NCI-H2107 treated with DMSO at 0.1 percent for 48 hours (cell line): ENCODE measurements at regions not wholly inside any gene's neighbourhood (a gene's known extent, or its start where the extent isn't known, plus 50 kb on each side); places are given as distances from the start of the nearest gene placed in this dataset.
"Not testable (repeated sequence)": the region's sequence is repeated elsewhere in the genome, so short reads cannot be mapped to it uniquely, and the experiment has no call there.

ENCODE experiments used
- DNase-seq: peaks from one replicate; lab custom pipeline; 2025; ENCODE audit not compliant: unreplicated experiment; lab: John Stamatoyannopoulos, UW

DNA sequence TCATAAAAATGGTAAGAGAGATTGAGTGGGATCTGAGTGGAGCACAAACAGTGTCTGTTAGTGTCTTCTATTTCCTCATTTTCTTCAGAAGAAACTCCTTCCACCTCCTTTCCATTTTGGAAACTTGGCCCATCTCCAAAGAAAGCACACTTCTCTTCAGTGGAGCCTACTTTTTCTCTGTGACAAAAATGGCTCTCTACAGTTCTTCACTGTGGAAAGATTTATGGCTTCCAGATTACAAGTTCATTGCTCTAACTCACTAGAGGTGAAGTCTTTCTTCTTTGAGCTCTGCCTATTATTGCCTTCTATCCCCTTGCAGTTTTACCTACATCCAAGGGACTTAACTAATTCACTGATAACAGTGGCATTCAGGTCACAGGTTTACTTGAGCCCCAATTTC is 325.8 kb downstream of the ANTXR2 start:
- no peak for DNase-seq

DNA sequence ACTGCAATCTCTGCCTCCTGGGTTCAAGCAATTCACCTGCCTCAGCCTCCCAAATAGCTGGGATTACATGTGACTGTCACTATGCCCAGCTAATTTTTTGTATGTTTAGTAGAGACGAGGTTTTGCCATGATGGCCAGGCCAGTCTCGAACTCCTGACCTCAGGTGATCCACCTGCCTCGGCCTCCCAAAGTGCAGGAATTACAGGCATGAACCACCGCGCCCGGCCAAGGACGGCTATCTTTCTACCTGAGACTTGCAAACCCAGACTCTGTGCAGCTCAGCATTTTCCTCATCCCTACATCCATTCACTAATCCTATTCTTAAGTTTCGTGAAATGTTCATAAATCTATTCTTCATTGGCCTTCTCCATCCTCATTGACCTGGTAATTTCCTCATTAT is 330.0 kb downstream of the ANTXR2 start:
- no peak for DNase-seq

DNA sequence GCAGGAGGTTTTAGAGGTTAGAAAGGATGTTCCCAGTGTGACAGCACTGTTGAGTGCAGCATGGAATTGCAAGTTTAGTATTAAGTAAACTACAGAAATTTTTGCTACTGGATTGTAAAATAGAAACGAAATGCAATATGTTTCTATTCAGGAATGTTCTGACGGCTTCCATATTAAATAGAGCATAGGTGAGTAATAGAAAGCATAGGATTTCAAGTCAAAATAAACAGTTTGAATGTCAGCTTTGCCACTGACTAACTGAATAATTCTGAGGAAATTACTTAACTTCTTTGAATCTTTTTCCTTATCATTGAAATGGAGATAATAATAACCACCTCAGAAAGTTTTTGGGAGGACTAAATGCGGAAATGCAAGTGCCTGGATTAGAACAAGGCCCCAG is 331.9 kb upstream of the GK2 start:
- no peak for DNase-seq

DNA sequence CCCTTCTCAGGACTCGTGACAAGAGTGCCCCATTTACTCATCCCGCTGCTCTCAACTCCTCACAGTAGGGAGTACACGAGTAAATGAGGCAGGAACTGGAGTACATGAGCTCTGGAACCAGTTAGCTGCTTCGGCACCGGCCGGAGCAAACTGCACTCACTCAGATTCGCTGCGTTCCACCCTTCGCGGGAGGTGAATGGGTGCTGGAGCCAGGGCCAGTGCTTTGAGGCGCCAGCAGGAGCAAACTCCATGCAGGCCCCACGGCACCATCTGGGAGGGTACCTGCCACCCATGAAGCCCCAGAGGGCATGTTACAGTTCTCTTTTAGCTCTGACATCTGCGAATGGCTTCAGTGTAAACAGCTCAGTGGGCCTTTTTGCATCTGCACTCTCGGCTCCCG is 315.5 kb upstream of the GK2 start:
- DNase-seq = no peak

DNA sequence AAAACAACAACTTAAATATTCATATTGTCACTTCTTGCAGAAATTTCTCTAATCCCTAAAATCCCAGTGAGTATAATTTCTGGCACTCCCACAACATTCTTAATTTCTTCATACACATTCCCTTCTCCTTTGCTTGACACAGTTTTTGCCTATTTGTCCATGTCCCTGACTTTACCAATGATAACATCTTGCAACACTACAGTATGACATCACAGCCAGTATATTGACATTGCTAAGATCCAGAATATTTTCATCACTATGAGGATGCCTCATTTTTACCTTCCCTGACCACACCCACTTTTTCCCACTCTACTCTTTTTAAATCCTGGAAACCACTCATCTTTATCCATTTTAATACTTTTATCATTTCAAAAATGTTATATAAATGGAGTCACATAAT is 292.3 kb upstream of the GK2 start:
- no peak for DNase-seq

DNA sequence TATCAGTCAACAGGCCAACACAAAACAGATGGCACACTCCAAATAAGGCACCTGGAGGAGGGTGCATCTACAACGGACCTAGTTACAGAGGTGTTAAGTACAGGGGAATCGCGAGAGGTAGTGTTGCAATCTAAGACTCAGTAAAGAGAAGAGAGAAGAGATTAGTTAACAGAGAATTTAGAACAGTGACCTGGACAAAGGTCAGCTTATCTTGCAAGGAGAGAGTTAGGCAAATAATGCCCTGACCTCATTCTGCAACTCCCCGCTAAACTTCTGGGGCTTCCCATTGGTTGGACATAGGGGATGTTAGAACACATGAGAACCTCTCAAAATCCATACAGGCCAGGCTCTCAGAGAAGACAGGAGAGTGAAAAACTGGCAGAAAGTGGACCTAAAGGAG is 289.4 kb upstream of the GK2 start:
- DNase-seq = no peak

DNA sequence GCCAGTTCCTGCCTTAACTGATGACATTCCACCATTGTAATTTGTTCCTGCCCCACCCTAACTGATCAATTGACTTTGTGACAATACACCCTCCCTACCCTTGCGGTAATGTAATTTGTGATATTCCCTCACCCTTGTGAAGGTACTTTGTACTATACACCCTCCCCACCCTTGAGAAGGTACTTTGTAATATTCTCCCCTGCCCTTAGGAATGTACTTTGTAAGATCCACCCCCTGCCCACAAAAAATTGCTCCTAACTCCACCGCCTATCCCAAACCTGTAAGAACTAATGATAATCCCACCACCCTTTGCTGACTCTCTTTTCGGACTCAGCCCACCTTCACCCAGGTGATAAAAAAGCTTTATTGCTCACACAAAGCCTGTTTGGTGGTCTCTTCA is 288.5 kb upstream of the GK2 start:
- DNase-seq = not testable (repeated sequence)

DNA sequence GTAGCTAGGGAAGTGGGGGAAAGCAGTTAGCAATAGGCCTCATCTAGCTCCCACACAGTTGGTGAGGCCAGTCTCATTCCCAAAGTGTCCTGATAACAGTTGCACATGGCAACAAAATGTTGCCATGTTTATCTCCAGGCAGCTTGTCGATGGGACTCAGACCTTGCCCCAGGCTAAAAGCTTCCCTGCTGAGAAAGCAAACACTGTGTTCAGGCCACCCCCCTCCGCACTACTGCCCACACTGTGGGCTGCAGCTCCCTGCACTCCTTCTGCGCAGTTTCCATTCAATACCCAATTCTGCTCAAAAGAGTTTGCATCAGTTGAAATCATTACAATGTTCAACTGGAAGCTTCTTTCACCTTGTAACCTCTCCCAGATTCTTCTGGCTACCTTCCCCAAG is 287.8 kb upstream of the GK2 start:
- DNase-seq = no peak

DNA sequence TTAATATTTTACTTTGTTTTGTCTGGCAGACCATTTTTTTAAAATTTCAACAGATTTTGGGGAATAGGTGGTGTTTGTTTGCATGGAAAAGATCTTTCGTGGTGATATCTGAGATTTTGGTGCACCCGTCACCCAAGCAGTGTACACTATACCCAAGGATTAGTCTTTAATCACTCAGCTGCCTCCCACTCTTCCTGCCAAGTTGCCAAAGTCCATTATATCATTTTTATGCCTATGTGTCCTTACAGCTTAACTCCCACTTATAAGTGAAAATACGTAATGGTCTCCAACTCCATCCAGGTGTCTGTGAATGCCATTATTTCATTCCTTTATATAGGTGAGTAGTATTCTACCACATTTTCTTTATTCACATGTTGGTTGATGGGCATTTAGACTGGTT is 281.7 kb upstream of the GK2 start:
- DNase-seq = no peak

DNA sequence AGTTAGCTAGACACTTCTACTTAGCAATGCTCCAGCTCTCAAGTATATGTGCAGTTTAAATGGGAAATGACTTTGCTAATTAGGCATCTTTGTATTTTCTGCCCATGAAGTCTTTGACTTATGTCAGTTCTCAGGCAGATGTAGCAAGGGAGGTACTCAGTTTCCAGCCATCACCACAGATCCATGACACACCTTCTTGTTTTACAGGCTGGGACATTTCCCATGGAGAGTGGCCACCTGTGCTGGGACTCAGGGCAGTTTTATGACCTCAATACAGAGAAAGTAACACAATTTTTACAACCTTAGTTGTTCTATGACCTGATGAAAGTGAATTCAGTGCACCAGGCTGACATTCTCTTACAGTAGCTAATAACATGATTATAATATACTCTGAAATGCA is 280.7 kb upstream of the GK2 start:
- DNase-seq = no peak

DNA sequence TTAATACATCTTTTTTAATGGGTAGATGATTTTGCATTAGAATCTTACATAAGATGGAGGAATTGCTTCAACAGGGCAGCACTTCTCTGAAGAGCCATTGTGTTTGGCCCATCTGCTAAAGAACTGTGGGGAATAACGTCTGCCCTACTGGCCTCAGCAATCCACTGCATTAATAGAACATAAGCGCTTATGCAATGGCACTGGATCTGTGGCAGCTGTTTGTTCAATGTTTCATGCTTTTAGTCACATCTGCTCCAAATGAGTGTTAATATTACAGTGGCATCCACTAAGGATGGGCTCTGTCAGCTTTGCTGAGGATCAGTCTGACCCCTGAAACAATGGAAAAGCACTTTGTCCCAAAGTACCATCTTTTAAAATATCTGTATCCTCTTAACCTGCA is 279.0 kb upstream of the GK2 start:
- no peak for DNase-seq

DNA sequence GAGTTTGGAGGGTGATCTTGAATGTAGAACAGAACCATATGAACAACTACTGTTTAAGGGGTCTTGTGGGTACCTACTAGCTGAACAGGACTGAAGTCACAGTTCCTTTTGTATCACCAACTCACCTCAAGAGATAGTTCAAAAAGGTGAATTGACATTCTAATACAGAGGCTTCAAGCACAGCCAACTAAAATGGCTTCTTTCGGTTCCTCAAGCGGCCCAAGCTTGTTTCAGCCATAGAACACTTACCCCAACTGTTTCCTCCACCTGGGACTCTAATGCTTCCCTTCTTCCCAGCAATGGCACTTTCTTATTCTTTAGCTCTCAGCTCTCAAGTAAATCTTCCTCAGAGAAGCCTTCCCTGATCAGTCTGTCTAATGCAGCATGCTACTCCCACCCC is 277.5 kb upstream of the GK2 start:
- DNase-seq = no peak

DNA sequence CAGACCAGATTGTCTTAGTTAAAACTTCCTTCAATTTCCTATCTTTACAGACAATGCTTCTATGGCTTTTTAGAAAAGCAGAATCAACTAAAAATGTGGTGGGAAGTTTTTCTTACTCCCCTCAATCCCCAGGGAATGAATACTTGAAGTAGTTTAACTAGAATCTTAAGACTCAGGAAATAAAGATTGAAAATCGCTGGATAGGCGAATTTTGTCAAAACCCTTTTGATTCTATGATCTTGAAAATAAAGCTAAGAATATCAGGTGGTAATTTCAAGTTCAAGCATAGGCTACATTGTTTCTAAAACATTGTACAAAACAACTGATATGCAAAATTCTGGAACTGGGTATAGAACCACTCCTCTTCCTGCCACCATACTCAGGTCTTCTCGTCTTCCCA is 276.5 kb upstream of the GK2 start:
- no peak for DNase-seq

DNA sequence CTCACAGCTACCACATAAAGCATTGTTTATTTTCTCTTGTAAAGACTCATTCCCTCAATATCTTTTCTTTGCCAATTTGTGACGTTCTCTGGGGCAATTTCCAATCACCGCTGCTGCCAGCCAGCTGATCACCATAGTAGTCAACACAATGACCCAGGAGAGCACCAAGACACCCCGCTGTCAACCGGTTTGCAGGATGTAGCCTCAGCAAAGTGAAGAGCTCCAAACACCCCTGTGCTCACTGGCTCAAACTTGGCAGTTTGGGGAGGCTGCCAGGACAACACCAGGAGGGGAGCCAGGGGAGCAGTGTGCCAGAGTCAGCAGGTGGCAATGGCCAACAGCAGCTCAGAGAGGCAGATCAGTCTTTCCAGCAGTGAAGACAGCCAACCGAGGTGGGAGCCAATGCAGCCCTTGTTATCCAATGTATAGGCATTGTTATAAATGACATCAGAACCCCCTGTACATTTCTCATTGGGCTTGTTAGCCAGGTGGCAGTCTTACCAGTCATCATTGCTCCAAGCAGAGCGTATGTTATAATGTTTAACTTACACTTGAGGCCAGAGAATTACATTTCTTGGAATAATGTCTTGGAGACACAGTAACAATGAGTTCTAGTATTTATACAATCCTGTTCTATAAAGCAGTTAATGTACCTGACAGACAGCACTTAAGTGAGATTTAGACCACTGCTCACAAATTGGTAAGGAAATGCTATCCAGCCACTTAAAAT is 274.9 kb upstream of the GK2 start:
- no peak for DNase-seq

DNA sequence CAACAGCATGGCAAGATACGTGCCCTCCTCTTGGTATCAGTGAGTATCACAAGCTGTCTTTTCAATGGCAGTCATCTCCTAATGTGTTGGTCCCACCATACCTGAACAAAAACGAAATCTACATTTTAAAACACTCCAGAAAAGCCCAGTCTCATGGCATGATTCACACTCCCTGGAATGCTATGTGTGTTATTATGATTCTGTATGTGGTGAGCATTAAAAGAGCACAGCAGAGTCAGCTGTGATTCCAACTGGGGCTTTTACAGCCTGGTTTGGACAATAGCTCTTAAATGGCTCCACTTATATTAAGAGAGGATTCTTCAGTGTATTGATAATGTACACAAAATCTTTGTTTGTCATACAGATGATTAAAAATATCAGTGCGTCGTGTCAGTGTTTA is 274.1 kb upstream of the GK2 start:
- no peak for DNase-seq

DNA sequence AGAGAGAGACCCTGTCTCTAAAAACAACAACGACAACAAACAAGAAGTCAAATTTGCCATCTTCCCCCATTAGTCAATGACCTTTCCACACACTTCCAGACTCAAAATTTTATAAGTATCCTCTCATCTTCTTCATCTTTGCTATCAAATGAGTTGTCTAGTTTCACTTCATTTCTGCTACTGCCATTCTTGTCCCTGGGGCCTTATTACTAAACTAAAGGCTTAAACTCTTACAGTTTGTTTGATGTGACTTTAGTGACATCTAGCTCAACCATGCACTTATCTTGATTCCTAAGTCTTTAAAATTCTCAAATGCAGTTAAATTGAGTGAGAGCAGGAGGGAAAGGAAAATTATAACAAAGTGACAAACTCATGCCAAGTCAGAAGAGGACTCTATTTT is 271.8 kb upstream of the GK2 start:
- DNase-seq = no peak

DNA sequence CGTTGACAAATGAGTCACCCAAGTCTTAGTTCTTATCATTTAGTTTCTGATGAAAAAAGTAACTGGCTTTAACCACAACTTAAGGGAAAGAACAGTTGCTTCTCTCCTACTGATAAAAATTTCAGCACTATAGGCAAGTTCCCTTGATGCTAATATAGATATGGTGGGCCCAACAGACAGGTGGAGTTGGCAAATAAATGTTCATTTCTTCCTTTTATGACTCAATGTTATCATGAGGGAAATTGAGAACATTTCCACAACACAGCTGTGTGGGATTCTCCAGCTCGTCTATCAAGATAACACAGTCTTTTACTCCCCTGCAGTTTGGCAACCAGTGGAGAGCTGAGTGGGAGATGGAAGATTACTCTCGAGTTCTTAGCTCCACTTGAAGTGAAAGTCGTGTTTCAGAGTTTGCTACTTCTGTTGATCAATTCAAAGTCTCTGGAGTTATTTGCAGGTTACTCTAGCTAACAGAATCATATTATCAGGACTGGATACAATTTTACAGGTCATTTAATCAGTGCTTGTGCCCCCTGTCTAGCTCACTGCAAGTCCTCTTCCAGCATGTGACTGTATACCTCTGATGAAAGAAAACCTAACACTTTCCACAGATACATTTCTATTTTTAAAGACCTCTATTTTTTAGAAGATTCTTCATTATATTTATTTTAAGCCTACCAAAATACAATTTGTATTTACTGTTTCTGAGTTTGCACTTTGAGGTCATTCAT is 270.6 kb upstream of the GK2 start:
- DNase-seq = no peak

DNA sequence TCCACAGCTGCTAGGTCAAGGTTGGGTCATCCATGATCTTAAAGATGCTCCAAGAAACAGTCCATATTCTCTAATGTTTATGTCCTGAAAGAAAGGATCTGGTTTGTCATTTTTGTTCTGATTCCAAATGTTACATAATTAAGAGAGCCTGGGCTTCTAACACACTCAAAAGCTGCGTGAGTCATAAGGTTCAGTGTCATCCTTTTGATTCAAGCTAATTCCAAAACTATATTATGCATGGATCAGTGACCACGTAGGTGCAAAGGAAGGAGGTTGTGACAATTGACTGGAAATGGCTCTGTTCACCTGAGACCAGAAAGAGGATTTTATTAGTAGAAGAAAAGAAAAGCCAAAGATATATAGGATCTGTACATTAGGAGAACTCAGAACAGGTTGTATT is 268.7 kb upstream of the GK2 start:
- DNase-seq = no peak

DNA sequence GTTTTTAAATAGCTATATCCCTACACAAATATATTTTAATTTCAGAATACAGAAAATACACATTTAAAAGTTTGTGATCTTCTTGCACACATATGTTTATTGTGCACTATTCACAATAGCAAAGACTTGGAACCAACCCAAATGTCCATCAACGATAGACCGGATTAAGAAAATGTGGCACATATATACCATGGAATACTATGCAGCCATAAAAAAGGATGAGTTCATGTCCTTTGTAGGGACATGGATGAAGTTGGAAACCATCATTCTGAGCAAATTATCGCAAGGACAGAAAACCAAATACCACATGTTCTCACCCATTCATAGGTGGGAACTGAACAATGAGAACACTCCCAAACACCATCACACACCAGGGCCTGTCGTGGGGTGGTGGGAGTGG is 266.9 kb upstream of the GK2 start:
- DNase-seq = not testable (repeated sequence)

DNA sequence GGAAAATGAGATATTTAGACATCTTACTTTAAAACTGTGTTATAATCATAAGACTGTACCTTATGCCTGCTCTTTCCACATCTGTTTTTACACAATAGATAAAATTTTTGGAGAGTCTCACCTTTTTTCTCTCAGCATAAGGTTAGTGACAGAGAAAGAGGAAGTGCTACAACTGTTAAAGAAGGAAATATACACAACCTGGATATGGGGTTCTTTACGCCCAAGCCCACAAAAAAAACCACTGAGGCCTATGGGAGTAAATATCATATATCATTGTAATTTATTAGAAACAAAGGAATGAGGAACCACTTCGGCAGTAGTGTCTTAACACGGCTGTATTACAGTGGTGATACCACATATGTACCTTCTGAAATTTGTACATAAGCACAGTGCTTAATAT is 265.9 kb upstream of the GK2 start:
- DNase-seq = no peak

DNA sequence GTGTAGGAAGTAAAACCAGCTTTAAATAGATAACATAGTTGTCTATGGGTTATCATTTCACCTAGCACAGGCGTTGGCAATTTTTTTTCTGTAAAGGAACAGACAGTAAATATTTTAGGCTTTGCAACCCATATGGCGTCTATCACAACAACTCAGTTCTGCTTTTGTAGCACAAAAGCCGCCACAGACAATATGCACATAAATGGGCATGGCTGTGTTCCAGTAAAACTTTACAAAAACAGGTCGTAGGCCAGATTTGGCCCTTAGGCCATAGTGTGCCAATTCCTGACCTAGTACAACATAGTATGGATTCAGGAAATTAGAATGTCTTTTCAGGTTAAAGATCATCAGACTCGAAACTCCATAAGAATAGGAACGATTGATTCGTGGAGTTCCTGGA is 265.3 kb upstream of the GK2 start:
- no peak for DNase-seq

DNA sequence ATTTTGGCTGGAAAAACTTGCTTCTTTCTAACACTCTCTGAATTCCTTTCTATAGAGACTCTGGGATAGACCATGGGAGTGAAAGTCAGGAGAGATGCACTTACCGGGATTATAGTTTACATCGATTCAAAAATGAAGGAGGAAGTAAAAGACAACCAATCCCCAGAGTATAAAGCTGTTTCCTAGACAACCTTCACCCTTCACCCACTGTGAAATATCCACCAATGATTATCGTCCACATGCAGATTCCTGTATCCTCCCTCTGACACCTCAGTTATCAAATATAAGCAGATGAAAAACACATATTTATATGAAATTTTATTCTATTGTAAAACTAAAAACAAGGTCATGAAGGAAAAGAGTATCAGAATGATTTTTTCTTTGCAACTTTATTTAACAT is 258.8 kb upstream of the GK2 start:
- no peak for DNase-seq

DNA sequence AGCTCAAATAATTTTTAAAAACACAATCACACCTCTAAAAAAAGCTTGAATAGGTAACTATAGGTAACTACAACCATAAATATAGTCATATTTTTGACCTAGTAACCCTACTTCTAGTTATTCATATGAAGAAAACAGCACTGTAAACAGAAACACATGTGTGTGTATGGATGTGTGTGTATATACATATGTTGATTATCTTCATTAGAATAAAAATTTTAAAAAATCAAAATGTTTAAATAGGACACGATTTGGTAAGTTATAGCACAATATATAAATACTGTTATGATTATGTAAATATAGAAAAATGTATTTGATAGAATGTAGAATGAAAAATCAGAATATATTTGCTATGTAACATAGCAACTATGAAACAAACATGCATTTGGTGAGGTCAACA is 258.1 kb upstream of the GK2 start:
- DNase-seq = no peak
